Thymus (tissue), 11 donors: ENCODE measurements at regions not wholly inside any gene's neighbourhood (a gene's known extent, or its start where the extent isn't known, plus 50 kb on each side); places are given as distances from the start of the nearest gene placed in this dataset.
"Not testable (repeated sequence)": the region's sequence is repeated elsewhere in the genome, so short reads cannot be mapped to it uniquely, and the experiment has no call there.

Experiments used
- DNase-seq, 9 donors: peaks; one replicate each; pipeline ENCODE4 v3.0.0-alpha.2; 2013; ENCODE audit warnings: low spot score in 9 of 9, low read depth in 6 of 9, missing footprints in 1 of 9
- H3K27ac ChIP-seq, 2 donors: one replicate each; pipeline ENCODE4 v1.5.1; 2013; ENCODE audit warnings: control low read depth in 1 of 2, low read depth in 1 of 2, low read length in 1 of 2, mild to moderate bottlenecking in 1 of 2, moderate library complexity in 1 of 2
- H3K27me3 ChIP-seq, 2 donors: one replicate each; pipeline ENCODE4 v1.5.1; 2013; ENCODE audit warnings: low read length in 1 of 2; ENCODE audit not compliant: control insufficient read depth in 2 of 2, insufficient read depth in 1 of 2
- H3K36me3 ChIP-seq, 2 donors: one replicate each; pipeline ENCODE4 v1.5.1; 2013; ENCODE audit warnings: low read length in 1 of 2, mild to moderate bottlenecking in 1 of 2, moderate library complexity in 1 of 2; ENCODE audit not compliant: control insufficient read depth in 2 of 2, insufficient read depth in 2 of 2
- H3K4me1 ChIP-seq, 2 donors: one replicate each; pipeline ENCODE4 v1.5.1; 2013; ENCODE audit warnings: low read length in 2 of 2; ENCODE audit not compliant: control insufficient read depth in 2 of 2, insufficient read depth in 2 of 2
- H3K4me3 ChIP-seq, 2 donors: one replicate each; pipeline ENCODE4 v1.5.1; 2013; ENCODE audit warnings: low read length in 2 of 2, control low read depth in 1 of 2, mild to moderate bottlenecking in 1 of 2
- H3K9me3 ChIP-seq, 2 donors: one replicate each; pipeline ENCODE4 v1.5.1; 2013; ENCODE audit warnings: low read length in 1 of 2, mild to moderate bottlenecking in 1 of 2; ENCODE audit not compliant: control insufficient read depth in 2 of 2, insufficient read depth in 1 of 2
- WGBS: extraction: QIAGEN DNeasy Blood & Tissue Kit; methylation state at CpG from one replicate; pipeline ENCODE4 v1.1.7; 2013; 5-methylcytosine and 5-hydroxymethylcytosine counted together
- donor health status: healthy.

DNA sequence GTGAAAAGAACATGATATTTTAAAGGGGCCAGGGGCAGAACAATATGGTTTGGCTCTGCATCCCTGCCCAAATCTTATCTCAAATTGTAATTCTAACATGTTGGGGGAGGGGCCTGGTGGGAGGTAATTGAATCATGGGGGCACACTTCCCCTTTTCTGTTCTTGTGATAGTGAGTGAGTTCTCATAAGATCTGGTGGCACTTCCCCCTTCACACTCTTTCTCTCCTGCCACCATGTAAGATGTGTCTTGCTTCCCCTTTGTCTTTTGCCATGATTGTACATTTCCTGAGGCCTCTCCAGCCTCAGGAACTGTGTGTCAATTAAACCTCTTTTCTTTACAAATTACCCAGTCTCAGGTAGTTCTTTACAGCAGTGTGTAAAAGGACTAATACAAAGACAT, 177.1 kb upstream of the ZNF322 start:
- H3K27ac ChIP-seq, DNase-seq, H3K9me3 ChIP-seq, H3K36me3 ChIP-seq, H3K27me3 ChIP-seq, H3K4me3 ChIP-seq, H3K4me1 ChIP-seq: not testable (repeated sequence)

GRCh38 chr6:26844823-26845222, 185.3 kb upstream of the ZNF322 start:
- not testable (repeated sequence) for H3K27me3 ChIP-seq, H3K36me3 ChIP-seq, H3K27ac ChIP-seq, H3K4me1 ChIP-seq, DNase-seq, H3K4me3 ChIP-seq, H3K9me3 ChIP-seq
- WGBS: 96% methylated on average over 2 of the region's 2 CpGs

- H3K27ac ChIP-seq, H3K4me1 ChIP-seq, DNase-seq, H3K36me3 ChIP-seq, H3K9me3 ChIP-seq, H3K4me3 ChIP-seq, H3K27me3 ChIP-seq: not testable (repeated sequence)
- WGBS: 70% methylated on average over 2 of the region's 2 CpGs
Observed at GRCh38 chr6:26857289-26857688, 197.7 kb upstream of the ZNF322 start.

- DNase-seq, H3K9me3 ChIP-seq, H3K4me3 ChIP-seq, H3K4me1 ChIP-seq, H3K27me3 ChIP-seq, H3K27ac ChIP-seq, H3K36me3 ChIP-seq: not testable (repeated sequence)
- WGBS: 94% methylated on average over 3 of the region's 5 CpGs
Observed at GRCh38 chr6:26859067-26859770, 199.7 kb upstream of the ZNF322 start.

- not testable (repeated sequence) for H3K36me3 ChIP-seq, H3K27ac ChIP-seq, H3K27me3 ChIP-seq, H3K9me3 ChIP-seq, DNase-seq, H3K4me1 ChIP-seq, H3K4me3 ChIP-seq
- 94% methylated on average over 2 of the region's 2 CpGs for WGBS
Observed at GRCh38 chr6:26859771-26860163, 200.2 kb upstream of the ZNF322 start.

DNA sequence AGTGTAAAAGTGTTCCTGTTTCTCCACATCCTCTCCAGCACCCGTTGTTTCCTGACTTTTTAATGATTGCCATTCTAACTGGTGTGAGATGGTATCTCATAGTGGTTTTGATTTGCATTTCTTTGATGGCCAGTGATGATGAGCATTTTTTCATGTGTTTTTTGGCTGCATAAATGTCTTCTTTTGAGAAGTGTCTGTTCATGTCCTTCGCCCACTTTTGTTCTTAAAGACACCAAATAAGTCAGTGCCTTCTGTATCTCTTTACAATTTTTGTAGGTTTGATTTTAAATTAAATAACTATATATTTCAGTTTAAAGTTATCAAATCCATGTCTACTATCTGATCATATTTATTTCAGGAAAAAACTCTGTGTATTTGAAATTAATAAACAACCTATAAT, 202.4 kb upstream of the ZNF322 start:
- H3K9me3 ChIP-seq, H3K27me3 ChIP-seq, H3K4me3 ChIP-seq, H3K4me1 ChIP-seq, DNase-seq, H3K36me3 ChIP-seq, H3K27ac ChIP-seq: not testable (repeated sequence)
- 93% methylated on average over 2 of the region's 2 CpGs for WGBS

DNA sequence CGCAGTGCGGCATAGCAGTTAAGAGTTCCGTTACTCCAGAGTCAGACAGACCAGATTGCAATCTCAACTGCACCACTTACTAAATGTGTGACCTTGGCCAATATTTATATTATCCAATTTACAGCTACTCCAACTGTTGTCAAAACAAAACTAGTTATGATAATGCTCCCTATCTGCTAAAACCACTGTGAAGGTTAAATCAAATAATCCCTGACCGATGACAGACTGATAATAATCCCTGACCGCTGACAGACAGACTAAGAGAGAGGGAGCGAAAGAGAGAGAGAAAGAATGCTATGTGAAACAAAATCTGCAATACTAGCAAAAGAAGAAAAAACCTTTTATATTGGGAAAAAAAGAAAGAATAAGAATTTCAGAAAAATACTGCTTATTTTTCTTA, 204.1 kb upstream of the ZNF322 start:
- H3K4me1 ChIP-seq, DNase-seq, H3K9me3 ChIP-seq, H3K27ac ChIP-seq, H3K27me3 ChIP-seq, H3K4me3 ChIP-seq, H3K36me3 ChIP-seq: not testable (repeated sequence)
- WGBS: 95% methylated on average over 6 of the region's 6 CpGs

- H3K4me3 ChIP-seq, H3K36me3 ChIP-seq, H3K27ac ChIP-seq, H3K9me3 ChIP-seq, H3K27me3 ChIP-seq, DNase-seq, H3K4me1 ChIP-seq: not testable (repeated sequence)
- 97% methylated on average over 9 of the region's 9 CpGs for WGBS
Observed at GRCh38 chr6:26898785-26899184, 239.2 kb upstream of the ZNF322 start.

- WGBS: 94% methylated on average over 2 of the region's 2 CpGs
- not testable (repeated sequence) for H3K9me3 ChIP-seq, H3K36me3 ChIP-seq, DNase-seq, H3K4me1 ChIP-seq, H3K27ac ChIP-seq, H3K27me3 ChIP-seq, H3K4me3 ChIP-seq
Observed at GRCh38 chr6:26924206-26924605, 264.7 kb upstream of the ZNF322 start.

- H3K27me3 ChIP-seq, H3K9me3 ChIP-seq, DNase-seq, H3K36me3 ChIP-seq, H3K4me3 ChIP-seq, H3K4me1 ChIP-seq, H3K27ac ChIP-seq: not testable (repeated sequence)
- WGBS: 93% methylated on average over 1 of the region's 2 CpGs
Observed at GRCh38 chr6:26928190-26928589, 268.6 kb upstream of the ZNF322 start.
